Thyroid gland (tissue), 4 donors: ENCODE measurements at regions not wholly inside any gene's neighbourhood (a gene's known extent, or its start where the extent isn't known, plus 50 kb on each side); places are given as distances from the start of the nearest gene placed in this dataset.

Experiments used
- CTCF ChIP-seq, 6 experiments: fragments of 200-600 bp in 3 of 6; fragments of 450-650 bp in 3 of 6; sonication (generic) in 3 of 6; IDR thresholded peaks; one replicate each; pipeline ENCODE4 v1.5.1; 2016 to 2019; ENCODE audit warnings: antibody characterized with exemption in 6 of 6, mild to moderate bottlenecking in 2 of 6, inconsistent platforms in 1 of 6, moderate library complexity in 1 of 6
- POLR2A ChIP-seq, 2 donors: fragments of 450-650 bp; IDR thresholded peaks; one replicate each; pipeline ENCODE4 v1.6.1; 2017; ENCODE audit warnings: antibody characterized with exemption in 2 of 2, mild to moderate bottlenecking in 2 of 2, moderate library complexity in 1 of 2

- TF ChIP-seq CTCF (IDR thresholded peaks at IDR 0.05) (no peak), POLR2A (IDR thresholded peaks at IDR 0.05) (no peak)
Measured at GRCh38 chr5:2281446-2281845, 398.7 kb upstream of the IRX4 start.
